ENCODE measurements at regions not wholly inside any gene's neighbourhood (a gene's known extent, or its start where the extent isn't known, plus 50 kb on each side); places are given as distances from the start of the nearest gene placed in this dataset.

DNA sequence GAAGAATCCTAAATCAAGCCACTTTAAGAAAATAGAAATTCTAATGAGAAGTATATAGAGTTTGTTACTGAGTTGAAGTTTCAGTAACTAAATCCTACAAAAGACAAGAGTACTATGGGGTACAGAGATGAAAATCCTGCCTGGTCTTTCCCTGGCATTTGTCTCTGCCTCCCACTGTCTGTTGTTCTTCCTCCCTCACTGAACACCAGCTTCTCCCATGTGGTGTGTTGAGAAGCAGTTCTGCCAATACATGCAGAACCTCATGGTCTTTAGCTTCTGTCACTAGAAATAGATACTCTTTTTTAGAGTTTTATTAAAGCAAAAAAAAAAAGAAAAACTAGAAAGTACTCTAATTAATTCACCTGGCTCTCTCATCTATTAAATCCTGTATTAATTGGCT lies 664.4 kb downstream of the CDH8 start:
- TF ChIP-seq POLR2A (IDR thresholded peaks at IDR 0.05; ENCODE audit: low read length) (no peak), GATA1 (IDR thresholded peaks at IDR 0.05; ENCODE audit: low read depth, low read length) (no peak)
